DND-41 (cell line): ENCODE measurements at regions not wholly inside any gene's neighbourhood (a gene's known extent, or its start where the extent isn't known, plus 50 kb on each side); places are given as distances from the start of the nearest gene placed in this dataset.

ENCODE experiments used
- EZH2 ChIP-seq: IDR thresholded peaks from 3 replicates; pipeline ENCODE4 v1.6.1; 2012; ENCODE audit warnings: borderline replicate concordance, low read depth, mild to moderate bottlenecking, moderate library complexity, low read length, inconsistent platforms; ENCODE audit not compliant: severe bottlenecking
- TF ChIP-seq, protein P1 (sequence below): IDR thresholded peaks from 2 replicates; pipeline ENCODE4 v1.5.1; 2012; ENCODE audit warnings: borderline replicate concordance, low read length, moderate library complexity, mild to moderate bottlenecking; ENCODE audit not compliant: poor library complexity, severe bottlenecking; ENCODE audit errors: extremely low read depth

DNA sequence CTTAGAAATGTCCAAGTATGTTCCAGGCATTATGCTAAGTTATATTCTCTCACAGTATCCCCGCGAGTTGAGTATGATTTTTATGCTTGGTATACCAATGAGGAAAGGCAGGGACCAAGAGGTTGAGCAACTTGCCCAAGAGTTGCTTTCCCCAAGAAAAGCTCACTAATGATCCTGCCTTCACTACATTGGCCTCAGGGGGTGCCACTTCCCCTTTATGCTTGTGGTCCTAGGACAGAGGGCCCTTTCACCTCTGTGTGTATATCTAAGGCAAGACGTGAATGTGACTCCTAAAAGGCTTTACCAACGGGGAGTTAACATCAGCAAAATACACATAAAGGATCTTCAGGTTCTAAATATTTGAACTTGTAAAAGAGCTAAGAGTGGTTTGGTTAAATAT, 164.4 kb upstream of the CPEB2 start:
- TF ChIP-seq, protein P1, sequence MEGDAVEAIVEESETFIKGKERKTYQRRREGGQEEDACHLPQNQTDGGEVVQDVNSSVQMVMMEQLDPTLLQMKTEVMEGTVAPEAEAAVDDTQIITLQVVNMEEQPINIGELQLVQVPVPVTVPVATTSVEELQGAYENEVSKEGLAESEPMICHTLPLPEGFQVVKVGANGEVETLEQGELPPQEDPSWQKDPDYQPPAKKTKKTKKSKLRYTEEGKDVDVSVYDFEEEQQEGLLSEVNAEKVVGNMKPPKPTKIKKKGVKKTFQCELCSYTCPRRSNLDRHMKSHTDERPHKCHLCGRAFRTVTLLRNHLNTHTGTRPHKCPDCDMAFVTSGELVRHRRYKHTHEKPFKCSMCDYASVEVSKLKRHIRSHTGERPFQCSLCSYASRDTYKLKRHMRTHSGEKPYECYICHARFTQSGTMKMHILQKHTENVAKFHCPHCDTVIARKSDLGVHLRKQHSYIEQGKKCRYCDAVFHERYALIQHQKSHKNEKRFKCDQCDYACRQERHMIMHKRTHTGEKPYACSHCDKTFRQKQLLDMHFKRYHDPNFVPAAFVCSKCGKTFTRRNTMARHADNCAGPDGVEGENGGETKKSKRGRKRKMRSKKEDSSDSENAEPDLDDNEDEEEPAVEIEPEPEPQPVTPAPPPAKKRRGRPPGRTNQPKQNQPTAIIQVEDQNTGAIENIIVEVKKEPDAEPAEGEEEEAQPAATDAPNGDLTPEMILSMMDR = no peak
- TF ChIP-seq EZH2 = no peak
